WTC11 (cell line): ENCODE measurements at regions not wholly inside any gene's neighbourhood (a gene's known extent, or its start where the extent isn't known, plus 50 kb on each side); places are given as distances from the start of the nearest gene placed in this dataset.

Experiments used
- ATAC-seq: fragments of 200-7000 bp; cut with Tn5 transposase; 2 replicates; pipeline ENCODE4 v1.10.0; 2021; ENCODE audit warnings: mild to moderate bottlenecking, moderate library complexity
- CTCF ChIA-PET: fragments of 300-600 bp; sonication (Branson Sonifier 250); formaldehyde crosslinking; loops from one replicate; lab custom pipeline; 2021; ENCODE audit warnings: antibody characterized with exemption; lab: Charles Lee
- POLR2A ChIA-PET: fragments of 350-600 bp; sonication (Branson Sonifier 250); formaldehyde crosslinking; loops from one replicate; lab custom pipeline; 2021; ENCODE audit warnings: antibody characterized with exemption; lab: Charles Lee
- DNase-seq: peaks from one replicate; pipeline ENCODE4 v3.0.0; 2021; ENCODE audit warnings: low spot score
- H3K27ac Mint-ChIP-seq: 2 replicates; pipeline ENCODE4 v1.8.0; 2021; ENCODE audit warnings: mixed read lengths
- H3K27me3 Mint-ChIP-seq: 2 replicates; pipeline ENCODE4 v1.8.0; 2021; ENCODE audit warnings: low read depth, mild to moderate bottlenecking, moderate library complexity, mixed read lengths
- H3K36me3 Mint-ChIP-seq: 2 replicates; pipeline ENCODE4 v1.8.0; 2021; ENCODE audit warnings: mixed read lengths
- H3K4me1 Mint-ChIP-seq: 2 replicates; pipeline ENCODE4 v1.8.0; 2022; ENCODE audit warnings: mixed read lengths
- H3K4me3 Mint-ChIP-seq: 2 replicates; pipeline ENCODE4 v1.8.0; 2021; ENCODE audit warnings: mild to moderate bottlenecking, moderate library complexity, mixed read lengths
- H3K9me3 Mint-ChIP-seq: 2 replicates; pipeline ENCODE4 v1.8.0; 2021; ENCODE audit warnings: mixed read lengths
- ATF1 ChIP-seq: sonication (generic); formaldehyde crosslinking; IDR thresholded peaks from 2 replicates; pipeline ENCODE4 v1.8.1; 2023; ENCODE audit warnings: mild to moderate bottlenecking, moderate library complexity, missing genetic modification reagents
- ATF3 ChIP-seq: sonication (generic); formaldehyde crosslinking; conservative IDR thresholded peaks from 2 replicates; pipeline ENCODE4 v1.8.1; 2022; ENCODE audit warnings: mild to moderate bottlenecking, missing genetic modification reagents
- ATF6 ChIP-seq: sonication (generic); formaldehyde crosslinking; IDR thresholded peaks from 2 replicates; pipeline ENCODE4 v1.8.1; 2023; ENCODE audit warnings: mild to moderate bottlenecking, missing genetic modification reagents
- ERG ChIP-seq: fragments of 250-450 bp; sonication (Bioruptor Pico); IDR thresholded peaks from 2 replicates; pipeline ENCODE4 v1.8.0; 2021; ENCODE audit warnings: mild to moderate bottlenecking
- FOXP1 ChIP-seq: sonication (generic); formaldehyde crosslinking; IDR thresholded peaks from 2 replicates; pipeline ENCODE4 v1.8.0; 2022; ENCODE audit warnings: missing genetic modification reagents, mild to moderate bottlenecking, moderate library complexity, borderline replicate concordance
- JAZF1 ChIP-seq: fragments of 250-450 bp; sonication (Bioruptor Pico); IDR thresholded peaks from 2 replicates; pipeline ENCODE4 v1.9.0; 2021; ENCODE audit warnings: moderate library complexity, mild to moderate bottlenecking, inconsistent platforms
- KAT7 ChIP-seq: sonication (generic); formaldehyde crosslinking; IDR thresholded peaks from 2 replicates; pipeline ENCODE4 v1.8.1; 2023; ENCODE audit warnings: missing genetic modification reagents, mild to moderate bottlenecking, borderline replicate concordance
- MAX ChIP-seq: sonication (generic); formaldehyde crosslinking; IDR thresholded peaks from 2 replicates; pipeline ENCODE4 v1.8.0; 2022; ENCODE audit warnings: mild to moderate bottlenecking, missing genetic modification reagents
- MLX ChIP-seq: sonication (generic); formaldehyde crosslinking; IDR thresholded peaks from 2 replicates; pipeline ENCODE4 v1.8.1; 2023; ENCODE audit warnings: mild to moderate bottlenecking, missing genetic modification reagents, moderate library complexity
- NFE2L1 ChIP-seq: sonication (generic); formaldehyde crosslinking; IDR thresholded peaks from 2 replicates; pipeline ENCODE4 v1.8.1; 2023; ENCODE audit warnings: missing genetic modification reagents
- PREB ChIP-seq: sonication (generic); formaldehyde crosslinking; IDR thresholded peaks from 2 replicates; pipeline ENCODE4 v1.8.1; 2022; ENCODE audit warnings: mild to moderate bottlenecking, missing genetic modification reagents, moderate library complexity, borderline replicate concordance
- RORB ChIP-seq: fragments of 250-450 bp; sonication (Bioruptor Pico); IDR thresholded peaks from 2 replicates; pipeline ENCODE4 v1.9.0; 2021; ENCODE audit warnings: mild to moderate bottlenecking
- TEAD4 ChIP-seq: sonication (generic); formaldehyde crosslinking; IDR thresholded peaks from 2 replicates; pipeline ENCODE4 v1.8.0; 2022; ENCODE audit warnings: mild to moderate bottlenecking, missing genetic modification reagents
- TP53 ChIP-seq: sonication (generic); formaldehyde crosslinking; IDR thresholded peaks from 2 replicates; pipeline ENCODE4 v1.8.1; 2023; ENCODE audit warnings: mild to moderate bottlenecking, missing genetic modification reagents
- ZNF138 ChIP-seq: sonication (generic); formaldehyde crosslinking; conservative IDR thresholded peaks from 2 replicates; pipeline ENCODE4 v1.8.1; 2022; ENCODE audit warnings: mild to moderate bottlenecking, moderate library complexity, missing genetic modification reagents
- ZNF219 ChIP-seq: sonication (generic); formaldehyde crosslinking; IDR thresholded peaks from 2 replicates; pipeline ENCODE4 v1.8.0; 2023; ENCODE audit warnings: missing genetic modification reagents, mild to moderate bottlenecking, borderline replicate concordance
- ZNF396 ChIP-seq: fragments of 250-450 bp; sonication (Bioruptor Pico); IDR thresholded peaks from 2 replicates; pipeline ENCODE4 v1.8.0; 2021; ENCODE audit warnings: mild to moderate bottlenecking, moderate library complexity, borderline replicate concordance
- ZNF425 ChIP-seq: fragments of 250-450 bp; sonication (Bioruptor Pico); conservative IDR thresholded peaks from 2 replicates; pipeline ENCODE4 v1.9.0; 2021; ENCODE audit warnings: mild to moderate bottlenecking

GRCh38 chr6:43893073-43893472 is 123.1 kb downstream of the VEGFA start:
- H3K27ac Mint-ChIP-seq: no peak overlapping the region
- ATAC-seq: no peak
- CTCF ChIA-PET: interaction anchor here (1.2 to 3.5 kb wide), 3 partner anchors 34 to 169 kb away, joined by 4 to 10 read pairs (median 6); no protein-coding TSS in a partner anchor
- H3K9me3 Mint-ChIP-seq: peaks cover 3% of the 10 kb centered on the region; the same call in 1 of the 2 replicates
- no peak overlapping the region for H3K4me3 Mint-ChIP-seq
- peaks cover 11% of the 10 kb centered on the region for H3K27me3 Mint-ChIP-seq
- H3K36me3 Mint-ChIP-seq: no peaks in the 10 kb centered on the region
- POLR2A ChIA-PET: no interaction called here
- peaks cover 18% of the 10 kb centered on the region for H3K4me1 Mint-ChIP-seq
- no peak for DNase-seq
- TF ChIP-seq FOXP1 (CRISPR knock-in tag): no peak
- no peak for TF ChIP-seq ZNF425 (CRISPR knock-in tag)
- TF ChIP-seq ZNF396: no peak
- TF ChIP-seq, all 79 proteins: peak for 0

- DNase-seq (peak; percentile 35), ATAC-seq (peak; percentile 38)
- Mint-ChIP-seq H3K4me3 (peak overlapping the region; percentile 37), H3K4me1 (peaks cover 18% of the 10 kb centered on the region), H3K27me3 (peaks cover 11% of the 10 kb centered on the region), H3K27ac (no peak overlapping the region), H3K36me3 (no peaks in the 10 kb centered on the region), H3K9me3 (peaks cover 2% of the 10 kb centered on the region; the same call in 1 of the 2 replicates)
- ChIA-PET CTCF (interaction anchor here (1.1 to 3.5 kb wide), 8 partner anchors 51 to 193 kb away, joined by 3 to 10 read pairs (median 4); no protein-coding TSS in a partner anchor), POLR2A (no interaction called here)
- TF ChIP-seq MLX (CRISPR knock-in tag) (no peak), ZNF396 (no peak), ATF3 (CRISPR knock-in tag) (no peak), ZNF138 (CRISPR knock-in tag) (no peak), ATF1 (CRISPR knock-in tag) (no peak), ATF6 (no peak), JAZF1 (no peak), ZNF219 (CRISPR knock-in tag) (no peak)
These were observed 121.3 kb downstream of the VEGFA start for GRCh38 chr6:43891072-43891870.

- no peak overlapping the region for H3K27ac Mint-ChIP-seq
- no peaks in the 10 kb centered on the region for H3K9me3 Mint-ChIP-seq
- CTCF ChIA-PET: interaction anchor here (1.1 to 3.5 kb wide), 8 partner anchors 52 to 192 kb away, joined by 3 to 10 read pairs (median 4); no protein-coding TSS in a partner anchor
- POLR2A ChIA-PET: no interaction called here
- DNase-seq (no peak), ATAC-seq (peak; percentile 13; the same call in 1 of the 2 replicates)
- peak overlapping the region; percentile 33 for H3K4me3 Mint-ChIP-seq
- peaks cover 18% of the 10 kb centered on the region for H3K4me1 Mint-ChIP-seq
- peaks cover 11% of the 10 kb centered on the region for H3K27me3 Mint-ChIP-seq
- H3K36me3 Mint-ChIP-seq: no peaks in the 10 kb centered on the region
- no peak for TF ChIP-seq TP53 (CRISPR knock-in tag)
- TF ChIP-seq RORB: no peak
- TF ChIP-seq ERG (CRISPR knock-in tag): no peak
- no peak for TF ChIP-seq PREB (CRISPR knock-in tag)
- TF ChIP-seq ZNF425 (CRISPR knock-in tag): no peak
- TF ChIP-seq TEAD4 (CRISPR knock-in tag): no peak
- TF ChIP-seq NFE2L1 (CRISPR knock-in tag): no peak
- TF ChIP-seq MAX (CRISPR knock-in tag): no peak
- no peak for TF ChIP-seq KAT7 (CRISPR knock-in tag)
- TF ChIP-seq ZNF219 (CRISPR knock-in tag): no peak
These were observed 120.4 kb downstream of the VEGFA start for GRCh38 chr6:43890197-43891062.
